ENCODE measurements at regions not wholly inside any gene's neighbourhood (a gene's known extent, or its start where the extent isn't known, plus 50 kb on each side); places are given as distances from the start of the nearest gene placed in this dataset.

DNA sequence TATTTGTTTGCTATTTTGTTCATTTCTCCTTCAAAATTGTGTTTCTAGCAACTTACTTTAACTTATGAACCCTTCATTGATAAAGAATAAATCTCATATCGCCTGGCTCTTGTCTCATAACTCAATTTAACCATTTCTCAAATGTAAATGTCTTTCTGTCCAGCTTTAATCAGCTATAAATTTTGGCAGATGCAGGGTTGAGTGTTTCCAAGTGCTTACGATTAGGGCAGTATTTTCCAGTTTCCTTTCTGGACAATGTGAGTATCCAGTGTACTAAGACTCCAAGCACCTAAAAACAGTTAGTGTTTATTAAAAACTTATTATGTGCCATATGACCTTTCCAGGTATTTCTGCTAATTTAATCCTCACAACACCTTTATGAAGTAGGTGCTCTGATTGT lies 218.6 kb upstream of the GK2 start:
- H3K4me3 ChIP-seq (ENCODE audit: low read depth in 1 of 2, low read length in 2 of 2): no peak overlapping the region
- H3K27me3 ChIP-seq (ENCODE audit: control insufficient read depth in 1 of 2, insufficient read depth in 2 of 2, low read length in 2 of 2): no peaks in the 10 kb centered on the region
- H3K4me1 ChIP-seq (ENCODE audit: control insufficient read depth in 1 of 2, insufficient read depth in 2 of 2, low read length in 2 of 2): no peaks in the 10 kb centered on the region
- no peaks in the 10 kb centered on the region for H3K36me3 ChIP-seq (ENCODE audit: control insufficient read depth in 1 of 2, insufficient read depth in 2 of 2, low read length in 2 of 2)
- no peak overlapping the region for H3K27ac ChIP-seq (ENCODE audit: low read depth, low read length)
- no peak overlapping the region for H3K9ac ChIP-seq (ENCODE audit: low read depth in 1 of 2, low read length in 2 of 2)
- H3K9me3 ChIP-seq (ENCODE audit: control insufficient read depth in 1 of 2, low read length in 2 of 2): no peaks in the 10 kb centered on the region

DNA sequence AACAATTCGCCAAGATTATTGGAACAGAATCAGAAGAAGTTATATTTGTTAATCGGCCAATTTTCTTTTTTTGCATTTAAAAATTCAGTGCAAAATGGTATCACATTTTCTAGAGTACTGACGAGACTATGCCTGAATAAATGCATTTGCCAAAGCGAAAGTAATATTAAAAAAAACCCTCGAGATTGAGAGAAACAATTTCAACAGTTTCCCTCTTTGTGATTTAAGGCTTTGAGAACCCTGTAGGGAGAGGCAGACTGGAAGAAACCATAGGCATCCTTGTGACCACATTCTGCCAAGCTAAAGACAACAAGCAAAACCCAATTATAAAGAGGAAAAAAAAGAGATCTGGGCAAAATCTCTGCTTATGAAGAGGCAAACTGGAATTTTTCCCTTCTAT lies 218.1 kb upstream of the GK2 start:
- H3K4me1 ChIP-seq (ENCODE audit: control insufficient read depth in 1 of 2, insufficient read depth in 2 of 2, low read length in 2 of 2): no peaks in the 10 kb centered on the region
- H3K9ac ChIP-seq (ENCODE audit: low read depth in 1 of 2, low read length in 2 of 2): peak overlapping the region in 1 of 2 donors; percentile 11
- H3K9me3 ChIP-seq (ENCODE audit: control insufficient read depth in 1 of 2, low read length in 2 of 2): no peaks in the 10 kb centered on the region
- H3K36me3 ChIP-seq (ENCODE audit: control insufficient read depth in 1 of 2, insufficient read depth in 2 of 2, low read length in 2 of 2): no peaks in the 10 kb centered on the region
- H3K27ac ChIP-seq (ENCODE audit: low read depth, low read length): no peak overlapping the region
- H3K4me3 ChIP-seq (ENCODE audit: low read depth in 1 of 2, low read length in 2 of 2): peak overlapping the region in 1 of 2 donors; percentile 19
- H3K27me3 ChIP-seq (ENCODE audit: control insufficient read depth in 1 of 2, insufficient read depth in 2 of 2, low read length in 2 of 2): no peaks in the 10 kb centered on the region

DNA sequence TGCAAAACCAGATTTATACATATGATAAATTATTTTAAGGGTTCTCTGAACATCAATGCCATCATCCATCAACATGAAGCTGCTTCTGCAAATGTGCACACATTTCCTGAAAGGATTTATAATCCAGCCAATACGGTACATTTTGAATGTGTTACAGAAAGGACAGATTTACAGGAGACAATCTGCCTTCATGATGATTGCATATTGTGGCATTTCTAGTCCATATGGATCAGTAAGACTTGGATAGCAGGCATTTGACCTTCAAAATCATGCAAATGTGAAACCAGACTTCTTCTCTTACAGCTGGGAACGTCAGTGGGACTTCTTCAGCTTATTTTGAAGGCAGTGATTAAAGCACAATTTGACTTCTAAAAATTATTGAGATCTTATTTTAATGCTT lies 217.3 kb upstream of the GK2 start:
- Histone ChIP-seq H3K27ac (ENCODE audit: low read depth, low read length) (no peak overlapping the region), H3K36me3 (ENCODE audit: control insufficient read depth in 1 of 2, insufficient read depth in 2 of 2, low read length in 2 of 2) (no peaks in the 10 kb centered on the region), H3K4me3 (ENCODE audit: low read depth in 1 of 2, low read length in 2 of 2) (peak overlapping the region in 1 of 2 donors; percentile 19), H3K9me3 (ENCODE audit: control insufficient read depth in 1 of 2, low read length in 2 of 2) (no peaks in the 10 kb centered on the region), H3K9ac (ENCODE audit: low read depth in 1 of 2, low read length in 2 of 2) (peak overlapping the region in 1 of 2 donors; percentile 11), H3K27me3 (ENCODE audit: control insufficient read depth in 1 of 2, insufficient read depth in 2 of 2, low read length in 2 of 2) (no peaks in the 10 kb centered on the region), H3K4me1 (ENCODE audit: control insufficient read depth in 1 of 2, insufficient read depth in 2 of 2, low read length in 2 of 2) (no peaks in the 10 kb centered on the region)

DNA sequence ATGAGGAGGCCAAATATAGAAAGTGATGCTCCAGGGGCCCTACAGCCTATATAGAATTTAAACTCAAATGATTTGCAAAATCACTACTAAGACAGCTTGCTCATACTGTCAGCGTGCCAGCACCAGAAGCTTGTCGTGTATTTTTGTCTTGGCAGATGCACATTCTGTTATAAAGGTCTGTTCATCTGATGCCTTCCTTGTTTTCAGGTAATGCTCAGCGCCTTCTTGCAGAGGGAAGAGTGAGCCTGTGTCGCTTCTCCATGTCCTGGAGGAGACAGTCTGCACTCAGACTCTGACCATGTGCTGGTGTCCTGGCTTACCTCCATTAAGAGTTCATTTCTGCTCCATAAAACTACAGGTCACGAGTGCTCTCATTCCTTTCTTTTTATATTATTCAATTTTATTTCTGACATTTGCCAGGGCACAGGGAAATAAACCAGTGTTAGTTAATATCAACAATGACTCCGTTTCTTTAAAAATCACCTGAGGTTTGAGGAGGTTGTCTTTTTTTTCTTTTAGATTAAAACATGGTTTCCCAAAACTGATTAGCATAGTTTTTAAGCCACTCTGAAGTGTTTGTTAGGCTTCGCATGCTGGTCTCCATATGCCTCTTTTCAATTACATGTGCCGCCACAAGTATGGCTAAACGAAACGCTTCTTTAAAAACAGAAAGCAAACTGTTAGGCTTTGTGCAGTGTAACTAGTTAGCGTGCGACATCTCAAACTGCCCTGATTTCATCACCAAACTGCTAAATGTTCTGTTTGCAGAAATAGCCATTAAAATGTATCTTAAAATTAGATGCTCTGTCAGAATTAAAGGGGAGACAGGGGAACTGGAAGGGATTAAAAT lies 215.2 kb upstream of the GK2 start:
- Histone ChIP-seq H3K4me1 (ENCODE audit: control insufficient read depth in 1 of 2, insufficient read depth in 2 of 2, low read length in 2 of 2) (no peaks in the 10 kb centered on the region), H3K9me3 (ENCODE audit: control insufficient read depth in 1 of 2, low read length in 2 of 2) (no peaks in the 10 kb centered on the region), H3K9ac (ENCODE audit: low read depth in 1 of 2, low read length in 2 of 2) (no peak overlapping the region), H3K27ac (ENCODE audit: low read depth, low read length) (no peak overlapping the region), H3K4me3 (ENCODE audit: low read depth in 1 of 2, low read length in 2 of 2) (no peak overlapping the region), H3K36me3 (ENCODE audit: control insufficient read depth in 1 of 2, insufficient read depth in 2 of 2, low read length in 2 of 2) (no peaks in the 10 kb centered on the region), H3K27me3 (ENCODE audit: control insufficient read depth in 1 of 2, insufficient read depth in 2 of 2, low read length in 2 of 2) (no peaks in the 10 kb centered on the region)

DNA sequence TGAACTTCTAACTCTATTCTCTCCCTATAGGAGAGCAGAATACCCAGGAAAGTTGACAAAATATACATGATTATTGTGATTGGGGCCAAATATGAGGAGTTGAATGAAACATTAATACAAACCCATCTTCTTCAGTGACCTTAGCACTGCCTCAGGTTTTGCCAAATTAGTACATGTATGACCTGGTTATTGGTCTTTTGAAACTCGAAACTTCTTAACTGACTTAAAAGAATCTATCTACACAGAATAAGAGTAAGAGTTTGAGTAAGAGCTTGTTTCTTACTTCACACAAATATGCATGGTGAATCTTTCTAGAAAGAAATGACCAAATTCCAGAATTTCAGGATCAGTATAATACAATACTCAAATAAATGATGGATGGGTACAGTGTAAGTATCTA lies 213.0 kb upstream of the GK2 start:
- no peaks in the 10 kb centered on the region for H3K36me3 ChIP-seq (ENCODE audit: control insufficient read depth in 1 of 2, insufficient read depth in 2 of 2, low read length in 2 of 2)
- H3K27me3 ChIP-seq (ENCODE audit: control insufficient read depth in 1 of 2, insufficient read depth in 2 of 2, low read length in 2 of 2): no peaks in the 10 kb centered on the region
- H3K9me3 ChIP-seq (ENCODE audit: control insufficient read depth in 1 of 2, low read length in 2 of 2): no peaks in the 10 kb centered on the region
- H3K4me1 ChIP-seq (ENCODE audit: control insufficient read depth in 1 of 2, insufficient read depth in 2 of 2, low read length in 2 of 2): no peaks in the 10 kb centered on the region
- no peak overlapping the region for H3K9ac ChIP-seq (ENCODE audit: low read depth in 1 of 2, low read length in 2 of 2)
- no peak overlapping the region for H3K4me3 ChIP-seq (ENCODE audit: low read depth in 1 of 2, low read length in 2 of 2)
- H3K27ac ChIP-seq (ENCODE audit: low read depth, low read length): no peak overlapping the region

DNA sequence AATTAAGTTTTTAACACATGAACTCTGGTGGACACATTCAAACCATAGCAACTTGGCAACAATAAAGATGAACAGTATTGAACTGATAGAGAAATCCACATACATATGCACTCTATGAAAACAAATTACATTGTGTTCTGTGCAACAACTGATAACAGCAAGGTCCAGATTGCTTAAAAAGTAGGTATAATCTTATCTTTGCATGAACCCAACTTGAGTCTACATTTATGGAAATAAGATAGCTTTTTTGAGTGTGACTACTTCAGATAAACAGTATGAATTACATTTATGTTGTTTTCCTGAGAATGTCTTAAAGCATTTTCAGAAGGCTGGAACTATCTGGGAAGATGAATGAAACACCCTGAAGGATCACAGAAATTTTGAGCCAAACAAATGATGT lies 212.6 kb upstream of the GK2 start:
- no peaks in the 10 kb centered on the region for H3K36me3 ChIP-seq (ENCODE audit: control insufficient read depth in 1 of 2, insufficient read depth in 2 of 2, low read length in 2 of 2)
- no peaks in the 10 kb centered on the region for H3K27me3 ChIP-seq (ENCODE audit: control insufficient read depth in 1 of 2, insufficient read depth in 2 of 2, low read length in 2 of 2)
- no peak overlapping the region for H3K4me3 ChIP-seq (ENCODE audit: low read depth in 1 of 2, low read length in 2 of 2)
- H3K4me1 ChIP-seq (ENCODE audit: control insufficient read depth in 1 of 2, insufficient read depth in 2 of 2, low read length in 2 of 2): no peaks in the 10 kb centered on the region
- H3K27ac ChIP-seq (ENCODE audit: low read depth, low read length): no peak overlapping the region
- no peak overlapping the region for H3K9ac ChIP-seq (ENCODE audit: low read depth in 1 of 2, low read length in 2 of 2)
- no peaks in the 10 kb centered on the region for H3K9me3 ChIP-seq (ENCODE audit: control insufficient read depth in 1 of 2, low read length in 2 of 2)

DNA sequence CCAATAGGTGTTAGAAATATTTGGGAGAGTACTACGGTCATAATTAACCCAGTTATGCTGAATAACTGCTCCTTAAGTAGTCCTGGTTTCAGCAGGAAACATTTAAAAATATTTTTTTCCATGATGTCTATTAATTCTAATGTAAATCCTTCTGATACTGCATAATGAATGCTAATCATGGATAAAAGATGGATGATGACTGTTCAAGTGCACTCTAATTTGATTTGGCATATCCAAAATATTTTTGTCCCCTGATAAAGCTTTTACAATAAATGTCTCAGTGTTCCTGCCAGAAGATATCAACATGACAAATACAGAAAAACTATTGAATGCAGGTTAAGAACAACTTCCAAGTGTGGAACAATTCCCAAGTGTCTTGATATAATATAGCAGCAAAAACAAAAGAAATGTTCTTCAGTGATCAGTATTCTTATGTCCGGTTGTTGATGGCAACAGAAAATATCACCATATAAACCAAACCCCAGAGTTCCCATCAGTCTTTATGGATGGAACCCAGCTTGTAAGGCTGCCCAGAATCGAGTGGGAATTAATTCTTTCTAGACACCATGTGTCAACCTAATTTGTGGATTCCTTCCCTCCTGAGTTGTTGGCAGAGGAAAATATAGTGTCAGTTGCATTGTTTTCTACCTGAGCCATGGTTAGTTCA lies 205.4 kb upstream of the GK2 start:
- H3K4me3 ChIP-seq (ENCODE audit: low read depth in 1 of 2, low read length in 2 of 2): no peak overlapping the region
- no peaks in the 10 kb centered on the region for H3K27me3 ChIP-seq (ENCODE audit: control insufficient read depth in 1 of 2, insufficient read depth in 2 of 2, low read length in 2 of 2)
- no peak overlapping the region for H3K27ac ChIP-seq (ENCODE audit: low read depth, low read length)
- no peaks in the 10 kb centered on the region for H3K36me3 ChIP-seq (ENCODE audit: control insufficient read depth in 1 of 2, insufficient read depth in 2 of 2, low read length in 2 of 2)
- H3K9me3 ChIP-seq (ENCODE audit: control insufficient read depth in 1 of 2, low read length in 2 of 2): no peaks in the 10 kb centered on the region
- no peak overlapping the region for H3K9ac ChIP-seq (ENCODE audit: low read depth in 1 of 2, low read length in 2 of 2)
- H3K4me1 ChIP-seq (ENCODE audit: control insufficient read depth in 1 of 2, insufficient read depth in 2 of 2, low read length in 2 of 2): no peaks in the 10 kb centered on the region

DNA sequence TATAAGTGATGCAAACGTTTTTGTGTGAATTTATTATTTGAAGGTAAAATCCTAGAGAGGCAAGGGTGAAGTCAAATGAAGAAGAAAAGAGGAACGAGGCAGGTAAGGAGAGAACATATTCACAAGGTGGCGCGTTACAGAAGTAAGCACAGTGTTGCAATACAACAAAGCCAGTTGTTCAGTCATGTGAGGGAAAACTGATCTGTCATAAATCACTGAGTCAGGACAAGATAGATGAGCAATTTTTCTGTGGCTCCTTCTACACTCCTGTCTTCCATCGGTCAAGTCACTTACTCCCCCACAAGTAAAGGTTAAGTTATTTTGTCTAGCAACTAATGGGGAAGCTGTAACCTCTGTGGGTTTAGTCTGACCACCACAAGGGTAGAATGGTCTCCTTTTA lies 203.0 kb upstream of the GK2 start:
- no peaks in the 10 kb centered on the region for H3K27me3 ChIP-seq (ENCODE audit: control insufficient read depth in 1 of 2, insufficient read depth in 2 of 2, low read length in 2 of 2)
- no peaks in the 10 kb centered on the region for H3K9me3 ChIP-seq (ENCODE audit: control insufficient read depth in 1 of 2, low read length in 2 of 2)
- no peaks in the 10 kb centered on the region for H3K4me1 ChIP-seq (ENCODE audit: control insufficient read depth in 1 of 2, insufficient read depth in 2 of 2, low read length in 2 of 2)

DNA sequence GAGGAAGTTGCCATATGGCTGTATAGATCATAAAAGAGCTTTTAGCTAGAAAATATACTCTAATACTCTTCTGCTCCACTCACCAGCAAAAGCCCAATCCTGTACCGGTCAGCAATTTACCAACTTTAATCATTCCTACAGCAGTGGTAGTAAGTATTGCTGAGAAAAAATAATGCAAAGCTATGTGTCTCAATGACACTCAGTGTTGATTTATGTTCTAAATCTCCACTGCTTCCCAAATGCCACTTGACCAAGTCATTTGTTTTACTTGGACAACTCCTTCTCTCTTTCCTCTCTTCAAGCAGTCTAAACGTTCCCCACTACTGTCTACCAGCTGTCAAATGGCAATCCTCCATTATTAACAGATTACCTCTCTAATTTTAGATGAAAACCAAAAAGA lies 201.8 kb upstream of the GK2 start:
- H3K4me3 ChIP-seq (ENCODE audit: low read depth in 1 of 2, low read length in 2 of 2): no peak overlapping the region
- H3K4me1 ChIP-seq (ENCODE audit: control insufficient read depth in 1 of 2, insufficient read depth in 2 of 2, low read length in 2 of 2): no peaks in the 10 kb centered on the region
- no peaks in the 10 kb centered on the region for H3K27me3 ChIP-seq (ENCODE audit: control insufficient read depth in 1 of 2, insufficient read depth in 2 of 2, low read length in 2 of 2)
- H3K27ac ChIP-seq (ENCODE audit: low read depth, low read length): no peak overlapping the region
- H3K36me3 ChIP-seq (ENCODE audit: control insufficient read depth in 1 of 2, insufficient read depth in 2 of 2, low read length in 2 of 2): no peaks in the 10 kb centered on the region
- H3K9me3 ChIP-seq (ENCODE audit: control insufficient read depth in 1 of 2, low read length in 2 of 2): no peaks in the 10 kb centered on the region
- H3K9ac ChIP-seq (ENCODE audit: low read depth in 1 of 2, low read length in 2 of 2): no peak overlapping the region

More for the DNA sequence above, 203.0 kb upstream of the GK2 start:
- Histone ChIP-seq H3K27ac (ENCODE audit: low read depth, low read length) (no peak overlapping the region), H3K9ac (ENCODE audit: low read depth in 1 of 2, low read length in 2 of 2) (no peak overlapping the region), H3K36me3 (ENCODE audit: control insufficient read depth in 1 of 2, insufficient read depth in 2 of 2, low read length in 2 of 2) (no peaks in the 10 kb centered on the region), H3K4me3 (ENCODE audit: low read depth in 1 of 2, low read length in 2 of 2) (no peak overlapping the region)

DNA sequence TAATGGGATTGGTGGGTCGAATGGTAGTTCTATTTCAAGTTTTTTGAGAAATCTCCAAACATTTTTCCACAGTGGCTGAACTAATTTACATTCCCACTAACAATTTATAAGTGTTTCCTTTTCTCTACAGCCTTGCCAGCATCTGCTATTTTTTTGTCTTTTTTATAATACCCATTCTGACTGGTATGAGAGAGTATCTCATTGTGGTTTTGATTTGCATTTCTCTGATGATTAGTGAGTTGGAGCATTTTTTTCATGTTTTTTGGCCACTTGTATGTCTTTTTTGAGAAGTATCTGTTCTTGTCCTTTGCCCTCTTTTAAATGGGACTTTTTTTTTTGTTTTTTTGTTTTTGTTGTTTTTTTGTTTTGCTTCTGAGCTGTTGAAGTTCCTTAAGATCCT lies 200.0 kb upstream of the GK2 start:
- Histone ChIP-seq H3K9ac (ENCODE audit: low read depth in 1 of 2, low read length in 2 of 2) (no peak overlapping the region), H3K4me1 (ENCODE audit: control insufficient read depth in 1 of 2, insufficient read depth in 2 of 2, low read length in 2 of 2) (no peaks in the 10 kb centered on the region), H3K9me3 (ENCODE audit: control insufficient read depth in 1 of 2, low read length in 2 of 2) (no peaks in the 10 kb centered on the region), H3K4me3 (ENCODE audit: low read depth in 1 of 2, low read length in 2 of 2) (no peak overlapping the region), H3K27ac (ENCODE audit: low read depth, low read length) (no peak overlapping the region), H3K36me3 (ENCODE audit: control insufficient read depth in 1 of 2, insufficient read depth in 2 of 2, low read length in 2 of 2) (no peaks in the 10 kb centered on the region), H3K27me3 (ENCODE audit: control insufficient read depth in 1 of 2, insufficient read depth in 2 of 2, low read length in 2 of 2) (no peaks in the 10 kb centered on the region)
